Right atrium auricular region (tissue), 2 donors: ENCODE measurements at regions not wholly inside any gene's neighbourhood (a gene's known extent, or its start where the extent isn't known, plus 50 kb on each side); places are given as distances from the start of the nearest gene placed in this dataset.

Experiments used
- DNase-seq: peaks from one replicate; pipeline ENCODE4 v3.0.0-alpha.2; 2019; ENCODE audit warnings: low spot score
- H3K27ac ChIP-seq, 2 donors: fragments of 200-600 bp; sonication (generic); 1 replicate in 1 of 2; 2 replicates in 1 of 2; pipeline ENCODE4 v1.5.1; 2016 to 2019
- H3K27me3 ChIP-seq, 2 donors: fragments of 200-600 bp; sonication (generic); one replicate each; pipeline versions ENCODE4 v1.5.1 to v1.6.0; 2017 to 2019
- H3K36me3 ChIP-seq: fragments of 200-600 bp; sonication (generic); one replicate; pipeline ENCODE4 v1.5.1; 2016
- H3K4me1 ChIP-seq, 2 donors: fragments of 200-600 bp; sonication (generic); one replicate each; pipeline versions ENCODE4 v1.5.1 to v1.6.0; 2017 to 2019
- H3K4me3 ChIP-seq, 2 donors: fragments of 200-600 bp; sonication (generic); 1 replicate in 1 of 2; 2 replicates in 1 of 2; pipeline ENCODE4 v1.5.1; 2017 to 2019; ENCODE audit warnings: mild to moderate bottlenecking in 1 of 2, moderate library complexity in 1 of 2
- H3K9me3 ChIP-seq, 2 donors: fragments of 200-600 bp; sonication (generic); one replicate each; pipeline ENCODE4 v1.5.1; 2019
- CTCF ChIP-seq, 2 donors: fragments of 200-600 bp; sonication (generic); IDR thresholded peaks; one replicate each; pipeline ENCODE4 v1.5.1; 2019; ENCODE audit warnings: antibody characterized with exemption in 2 of 2

- Histone ChIP-seq H3K4me1 (no peaks in the 10 kb centered on the region), H3K27ac (no peak overlapping the region), H3K9me3 (no peaks in the 10 kb centered on the region), H3K4me3 (no peak overlapping the region), H3K27me3 (no peaks in the 10 kb centered on the region), H3K36me3 (no peaks in the 10 kb centered on the region)
- no peak for TF ChIP-seq CTCF (IDR thresholded peaks at IDR 0.05)
- no peak for DNase-seq
Observed at GRCh38 chr4:96164814-96165351, 325.0 kb downstream of the PDHA2 start.

DNA sequence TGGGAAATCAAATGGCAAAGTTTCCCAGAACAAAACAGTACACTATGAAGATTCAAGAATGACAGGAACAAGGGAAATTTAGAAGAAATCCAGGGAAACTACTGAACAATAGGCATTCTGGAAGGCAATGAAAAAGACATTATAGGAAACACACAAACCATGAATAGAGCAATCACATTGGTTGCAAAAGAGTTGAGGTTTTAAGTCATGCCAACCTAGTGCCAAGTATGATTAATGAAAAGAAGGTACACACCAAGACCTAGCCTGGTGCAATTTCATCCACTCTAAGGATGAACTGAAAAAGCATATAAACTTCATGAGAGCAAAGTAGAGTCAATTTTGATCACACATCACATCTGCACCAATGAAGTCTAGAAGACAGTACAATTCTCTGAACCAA lies 326.9 kb downstream of the PDHA2 start:
- Histone ChIP-seq H3K27me3 (no peaks in the 10 kb centered on the region), H3K9me3 (no peaks in the 10 kb centered on the region), H3K4me3 (no peak overlapping the region), H3K27ac (no peak overlapping the region), H3K4me1 (no peaks in the 10 kb centered on the region), H3K36me3 (no peaks in the 10 kb centered on the region)
- TF ChIP-seq CTCF (IDR thresholded peaks at IDR 0.05): no peak
- DNase-seq: no peak

GRCh38 chr4:96170198-96170597 lies 330.3 kb downstream of the PDHA2 start:
- Histone ChIP-seq H3K27me3 (no peaks in the 10 kb centered on the region), H3K9me3 (no peaks in the 10 kb centered on the region), H3K4me1 (no peaks in the 10 kb centered on the region), H3K36me3 (no peaks in the 10 kb centered on the region), H3K27ac (no peak overlapping the region), H3K4me3 (no peak overlapping the region)
- TF ChIP-seq CTCF (IDR thresholded peaks at IDR 0.05): no peak
- no peak for DNase-seq

DNA sequence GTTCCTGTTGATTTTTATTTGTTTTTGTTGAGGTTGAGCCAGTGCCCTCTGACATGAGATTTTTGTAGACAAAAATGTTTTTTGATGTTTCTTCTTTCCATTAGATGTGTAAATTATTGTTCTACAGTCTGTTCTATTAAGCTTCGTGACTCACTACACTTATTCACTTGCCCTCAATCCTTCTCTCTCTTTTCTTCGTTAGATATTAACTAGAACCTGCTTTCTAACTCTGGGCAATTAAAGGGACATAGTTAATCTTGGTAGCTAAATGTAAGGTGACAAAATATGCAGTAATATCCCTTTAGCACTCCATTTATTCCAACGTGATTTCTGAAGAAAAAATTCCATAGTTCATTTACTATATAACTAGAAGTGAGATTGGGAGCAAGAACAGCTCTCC lies 333.9 kb downstream of the PDHA2 start:
- Histone ChIP-seq H3K4me1 (no peaks in the 10 kb centered on the region), H3K27me3 (no peaks in the 10 kb centered on the region), H3K36me3 (no peaks in the 10 kb centered on the region), H3K4me3 (no peak overlapping the region), H3K27ac (no peak overlapping the region), H3K9me3 (no peaks in the 10 kb centered on the region)
- TF ChIP-seq CTCF (IDR thresholded peaks at IDR 0.05): no peak
- no peak for DNase-seq

DNA sequence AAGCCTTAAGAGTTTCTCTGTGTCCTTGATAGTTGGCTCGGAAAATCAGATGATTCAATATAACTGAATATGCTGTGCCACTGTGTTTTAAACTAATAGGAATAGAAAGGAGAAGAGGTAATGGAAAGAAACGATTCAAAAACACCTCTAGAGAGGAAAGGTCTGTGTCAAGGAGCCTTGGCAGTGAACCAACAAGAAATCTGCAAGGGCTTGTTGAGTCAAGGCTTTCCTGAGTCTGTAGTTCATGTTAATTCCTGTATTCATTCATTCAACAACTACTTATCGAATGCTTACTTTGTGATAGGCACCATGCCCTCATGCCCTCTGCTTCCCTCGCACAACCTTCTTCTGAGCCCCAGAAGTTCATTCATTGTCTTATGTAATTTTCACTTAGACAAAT lies 336.0 kb downstream of the PDHA2 start:
- no peaks in the 10 kb centered on the region for H3K27me3 ChIP-seq

More for the DNA sequence above, 336.0 kb downstream of the PDHA2 start:
- no peak for DNase-seq
- Histone ChIP-seq H3K36me3 (no peaks in the 10 kb centered on the region), H3K4me1 (no peaks in the 10 kb centered on the region), H3K4me3 (no peak overlapping the region), H3K9me3 (no peaks in the 10 kb centered on the region), H3K27ac (no peak overlapping the region)
- no peak for TF ChIP-seq CTCF (IDR thresholded peaks at IDR 0.05)
